Stimulated activated CD4-positive, alpha-beta T cell treated with anti-CD3 and anti-CD28 coated beads, Interleukin-1b, Interleukin-23, amount 100 ng/mL, for 24 hours (primary cell): ENCODE measurements at regions not wholly inside any gene's neighbourhood (a gene's known extent, or its start where the extent isn't known, plus 50 kb on each side); places are given as distances from the start of the nearest gene placed in this dataset.
"Not testable (repeated sequence)": the region's sequence is repeated elsewhere in the genome, so short reads cannot be mapped to it uniquely, and the experiment has no call there.

ENCODE experiments used
- DNase-seq, 4 experiments: peaks; one replicate each; pipeline ENCODE4 v3.0.0-alpha.2; 2020; ENCODE audit warnings: low read depth in 4 of 4, low spot score in 1 of 4

GRCh38 chr11:25613451-25613850 lies 718.5 kb upstream of the ANO3 start:
- no peak for DNase-seq

- DNase-seq, result no peak
Observed at GRCh38 chr11:25613865-25614264, 718.1 kb upstream of the ANO3 start.

- DNase-seq, result no peak
Observed at GRCh38 chr11:25615069-25615468, 716.9 kb upstream of the ANO3 start.

- DNase-seq, result no peak
Observed at GRCh38 chr11:25615841-25616240, 716.1 kb upstream of the ANO3 start.

GRCh38 chr11:25625094-25625493 lies 706.8 kb upstream of the ANO3 start:
- DNase-seq, result no peak

GRCh38 chr11:25628030-25628429 lies 703.9 kb upstream of the ANO3 start:
- DNase-seq, result no peak

- no peak for DNase-seq
Observed at GRCh38 chr11:25633230-25633629, 698.7 kb upstream of the ANO3 start.

GRCh38 chr11:25649220-25649619 lies 682.7 kb upstream of the ANO3 start:
- not testable (repeated sequence) for DNase-seq

GRCh38 chr11:25650319-25650718 lies 681.6 kb upstream of the ANO3 start:
- no peak for DNase-seq

- DNase-seq, result no peak
Observed at GRCh38 chr11:25655636-25656035, 676.3 kb upstream of the ANO3 start.

GRCh38 chr11:25658916-25659315 lies 673.0 kb upstream of the ANO3 start:
- no peak for DNase-seq

GRCh38 chr11:25659706-25660105 lies 672.2 kb upstream of the ANO3 start:
- no peak for DNase-seq

GRCh38 chr11:25667871-25668270 lies 664.1 kb upstream of the ANO3 start:
- no peak for DNase-seq

GRCh38 chr11:25691959-25692358 lies 640.0 kb upstream of the ANO3 start:
- DNase-seq, result no peak

- no peak for DNase-seq
Observed at GRCh38 chr11:25702417-25702816, 629.5 kb upstream of the ANO3 start.

GRCh38 chr11:25710975-25711374 lies 621.0 kb upstream of the ANO3 start:
- DNase-seq, result no peak

- no peak for DNase-seq
Observed at GRCh38 chr11:25727944-25728343, 604.0 kb upstream of the ANO3 start.

- DNase-seq, result no peak
Observed at GRCh38 chr11:25730230-25730629, 601.7 kb upstream of the ANO3 start.

GRCh38 chr11:25733777-25734176 lies 598.2 kb upstream of the ANO3 start:
- no peak for DNase-seq

- no peak for DNase-seq
Observed at GRCh38 chr11:25734591-25735211, 597.2 kb upstream of the ANO3 start.

- no peak for DNase-seq
Observed at GRCh38 chr11:25737071-25737675, 594.8 kb upstream of the ANO3 start.

GRCh38 chr11:25741886-25742285 lies 590.0 kb upstream of the ANO3 start:
- no peak for DNase-seq

GRCh38 chr11:25742800-25743199 lies 589.1 kb upstream of the ANO3 start:
- no peak for DNase-seq
